ENCODE measurements at regions not wholly inside any gene's neighbourhood (a gene's known extent, or its start where the extent isn't known, plus 50 kb on each side); places are given as distances from the start of the nearest gene placed in this dataset.

DNA sequence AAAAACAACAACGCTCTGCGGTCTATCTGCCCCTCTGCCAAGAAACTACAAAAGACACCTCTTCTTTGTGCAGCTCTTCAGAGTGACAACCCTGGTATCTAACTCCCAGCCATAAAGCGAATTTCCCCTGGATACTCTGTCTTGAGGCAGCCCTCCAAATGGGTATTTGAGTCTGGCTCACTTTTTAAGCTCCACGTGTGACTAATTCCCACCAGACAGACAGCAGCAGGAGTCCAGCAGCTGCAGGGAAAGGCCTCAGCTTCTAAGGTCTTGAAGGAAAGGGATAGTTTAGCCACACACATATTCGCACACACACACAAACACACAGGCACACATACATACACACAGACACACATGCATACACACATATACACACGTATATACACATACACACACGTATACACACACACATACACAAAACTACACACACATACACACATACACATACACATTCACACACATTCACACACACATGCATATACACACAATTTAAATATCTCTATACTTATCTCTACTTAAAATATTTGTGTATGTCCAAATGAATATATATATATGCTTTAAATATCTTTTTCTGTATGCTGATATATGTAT lies 188.8 kb downstream of the TSHZ3 start:
- Histone ChIP-seq H3K9ac (ENCODE audit: insufficient read depth, low read length, poor library complexity, severe bottlenecking) (no peak overlapping the region), H3K4me3 (replicated peaks in 1 of 3; ENCODE audit: low read depth in 2 of 3, low read length in 3 of 3) (no peak overlapping the region), H3K4me2 (replicated peaks; ENCODE audit: extremely low read depth, low read length, poor library complexity, severe bottlenecking) (no peak overlapping the region), H3K9me3 (replicated peaks in 1 of 2; ENCODE audit: control insufficient read depth in 1 of 2, insufficient read depth in 1 of 2, low read length in 2 of 2) (no peaks in the 10 kb centered on the region), H3K27me3 (ENCODE audit: control insufficient read depth in 2 of 2, insufficient read depth in 2 of 2, low read length in 2 of 2) (peaks cover 2 to 16% of the 10 kb centered on the region in 2 donors), H3K36me3 (replicated peaks in 1 of 2; ENCODE audit: control insufficient read depth in 1 of 2, insufficient read depth in 2 of 2, low read length in 2 of 2) (no peaks in the 10 kb centered on the region), H3K27ac (ENCODE audit: low read depth in 1 of 2, low read length in 2 of 2) (no peak overlapping the region), H3K79me2 (ENCODE audit: insufficient read depth, low read length) (no peaks in the 10 kb centered on the region), H3K4me1 (ENCODE audit: control insufficient read depth in 1 of 2, insufficient read depth in 2 of 2, low read length in 2 of 2) (no peaks in the 10 kb centered on the region), H2AFZ (ENCODE audit: insufficient read depth, low read depth, low read length, poor library complexity, severe bottlenecking) (no peak overlapping the region), H4K20me1 (ENCODE audit: insufficient read depth, low read length) (no peaks in the 10 kb centered on the region)
- H3K27me3 Mint-ChIP-seq (ENCODE audit: low read depth in 3 of 3), result peaks cover 14 to 20% (median 18%) of the 10 kb centered on the region in 3 donors
- 87% methylated on average over 3 of the region's 7 CpGs for WGBS (ENCODE audit: insufficient coverage)
- H3K27ac Mint-ChIP-seq, result peak overlapping the region in 2 of 7 donors; percentile 2 to 72
- peak overlapping the region in 1 of 2 donors; percentile 5 for H3K4me3 Mint-ChIP-seq
- intact Hi-C loops (cut with micrococcal nuclease), result no loop called here
- H3K36me3 Mint-ChIP-seq, result no peaks in the 10 kb centered on the region
- H3K9me3 Mint-ChIP-seq, result peaks cover 0 to 5% (median 0%) of the 10 kb centered on the region in 7 donors
- no peaks in the 10 kb centered on the region for H3K4me1 Mint-ChIP-seq
- TF ChIP-seq, protein P1, sequence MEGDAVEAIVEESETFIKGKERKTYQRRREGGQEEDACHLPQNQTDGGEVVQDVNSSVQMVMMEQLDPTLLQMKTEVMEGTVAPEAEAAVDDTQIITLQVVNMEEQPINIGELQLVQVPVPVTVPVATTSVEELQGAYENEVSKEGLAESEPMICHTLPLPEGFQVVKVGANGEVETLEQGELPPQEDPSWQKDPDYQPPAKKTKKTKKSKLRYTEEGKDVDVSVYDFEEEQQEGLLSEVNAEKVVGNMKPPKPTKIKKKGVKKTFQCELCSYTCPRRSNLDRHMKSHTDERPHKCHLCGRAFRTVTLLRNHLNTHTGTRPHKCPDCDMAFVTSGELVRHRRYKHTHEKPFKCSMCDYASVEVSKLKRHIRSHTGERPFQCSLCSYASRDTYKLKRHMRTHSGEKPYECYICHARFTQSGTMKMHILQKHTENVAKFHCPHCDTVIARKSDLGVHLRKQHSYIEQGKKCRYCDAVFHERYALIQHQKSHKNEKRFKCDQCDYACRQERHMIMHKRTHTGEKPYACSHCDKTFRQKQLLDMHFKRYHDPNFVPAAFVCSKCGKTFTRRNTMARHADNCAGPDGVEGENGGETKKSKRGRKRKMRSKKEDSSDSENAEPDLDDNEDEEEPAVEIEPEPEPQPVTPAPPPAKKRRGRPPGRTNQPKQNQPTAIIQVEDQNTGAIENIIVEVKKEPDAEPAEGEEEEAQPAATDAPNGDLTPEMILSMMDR (IDR thresholded peaks at IDR 0.05), result no peak
- no peak for DNase-seq

- Histone ChIP-seq H4K20me1 (ENCODE audit: insufficient read depth, low read length) (no peaks in the 10 kb centered on the region), H3K79me2 (ENCODE audit: insufficient read depth, low read length) (no peaks in the 10 kb centered on the region), H3K9me3 (replicated peaks in 1 of 2; ENCODE audit: control insufficient read depth in 1 of 2, insufficient read depth in 1 of 2, low read length in 2 of 2) (no peaks in the 10 kb centered on the region), H3K9ac (ENCODE audit: insufficient read depth, low read length, poor library complexity, severe bottlenecking) (no peak overlapping the region), H3K36me3 (replicated peaks in 1 of 2; ENCODE audit: control insufficient read depth in 1 of 2, insufficient read depth in 2 of 2, low read length in 2 of 2) (no peaks in the 10 kb centered on the region), H3K27ac (ENCODE audit: low read depth in 1 of 2, low read length in 2 of 2) (no peak overlapping the region), H3K27me3 (ENCODE audit: control insufficient read depth in 2 of 2, insufficient read depth in 2 of 2, low read length in 2 of 2) (peaks cover 0 to 2% of the 10 kb centered on the region in 2 donors), H2AFZ (ENCODE audit: insufficient read depth, low read depth, low read length, poor library complexity, severe bottlenecking) (no peak overlapping the region), H3K4me1 (ENCODE audit: control insufficient read depth in 1 of 2, insufficient read depth in 2 of 2, low read length in 2 of 2) (no peaks in the 10 kb centered on the region), H3K4me3 (replicated peaks in 1 of 3; ENCODE audit: low read depth in 2 of 3, low read length in 3 of 3) (no peak overlapping the region), H3K4me2 (replicated peaks; ENCODE audit: extremely low read depth, low read length, poor library complexity, severe bottlenecking) (no peak overlapping the region)
- no peaks in the 10 kb centered on the region for H3K4me1 Mint-ChIP-seq
- DNase-seq, result no peak
- H3K9me3 Mint-ChIP-seq, result peaks cover 0 to 3% (median 0%) of the 10 kb centered on the region in 7 donors
- peaks cover 3 to 6% (median 5%) of the 10 kb centered on the region in 3 donors for H3K27me3 Mint-ChIP-seq (ENCODE audit: low read depth in 3 of 3)
- no peak overlapping the region for H3K4me3 Mint-ChIP-seq
- intact Hi-C loops (cut with micrococcal nuclease), result no loop called here
- TF ChIP-seq, protein P1 (IDR thresholded peaks at IDR 0.05), result no peak
- no peaks in the 10 kb centered on the region for H3K36me3 Mint-ChIP-seq
- 80% methylated on average over 1 of the region's 1 CpG for WGBS (ENCODE audit: insufficient coverage)
- no peak overlapping the region for H3K27ac Mint-ChIP-seq
Measured at GRCh38 chr19:31154021-31154420, 195.2 kb downstream of the TSHZ3 start.
